Right lobe of liver (tissue), 4 donors: ENCODE measurements at regions not wholly inside any gene's neighbourhood (a gene's known extent, or its start where the extent isn't known, plus 50 kb on each side); places are given as distances from the start of the nearest gene placed in this dataset.

Experiments
- POLR2A ChIP-seq: fragments of 450-650 bp; IDR thresholded peaks from one replicate; pipeline ENCODE4 v1.6.1; 2017; ENCODE audit warnings: antibody characterized with exemption, mild to moderate bottlenecking
- TF ChIP-seq, protein P1 (sequence below), 4 donors: fragments of 200-600 bp in 3 of 4; fragments of 450-650 bp in 1 of 4; IDR thresholded peaks; one replicate each; pipeline versions ENCODE4 v1.5.1 to v1.8.0; 2016 to 2022; ENCODE audit warnings: antibody characterized with exemption in 4 of 4, mild to moderate bottlenecking in 2 of 4
- donor health status: DM: no; HTN: no; CAD: no.
- donor health status: DM: no; HTN: no; CAD: no.
- donor health status: DM: no; HTN: yes; CAD: no.

- no peak for TF ChIP-seq POLR2A
- TF ChIP-seq, protein P1, sequence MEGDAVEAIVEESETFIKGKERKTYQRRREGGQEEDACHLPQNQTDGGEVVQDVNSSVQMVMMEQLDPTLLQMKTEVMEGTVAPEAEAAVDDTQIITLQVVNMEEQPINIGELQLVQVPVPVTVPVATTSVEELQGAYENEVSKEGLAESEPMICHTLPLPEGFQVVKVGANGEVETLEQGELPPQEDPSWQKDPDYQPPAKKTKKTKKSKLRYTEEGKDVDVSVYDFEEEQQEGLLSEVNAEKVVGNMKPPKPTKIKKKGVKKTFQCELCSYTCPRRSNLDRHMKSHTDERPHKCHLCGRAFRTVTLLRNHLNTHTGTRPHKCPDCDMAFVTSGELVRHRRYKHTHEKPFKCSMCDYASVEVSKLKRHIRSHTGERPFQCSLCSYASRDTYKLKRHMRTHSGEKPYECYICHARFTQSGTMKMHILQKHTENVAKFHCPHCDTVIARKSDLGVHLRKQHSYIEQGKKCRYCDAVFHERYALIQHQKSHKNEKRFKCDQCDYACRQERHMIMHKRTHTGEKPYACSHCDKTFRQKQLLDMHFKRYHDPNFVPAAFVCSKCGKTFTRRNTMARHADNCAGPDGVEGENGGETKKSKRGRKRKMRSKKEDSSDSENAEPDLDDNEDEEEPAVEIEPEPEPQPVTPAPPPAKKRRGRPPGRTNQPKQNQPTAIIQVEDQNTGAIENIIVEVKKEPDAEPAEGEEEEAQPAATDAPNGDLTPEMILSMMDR (IDR thresholded peaks at IDR 0.05) = no peak
Observed at GRCh38 chr12:11568762-11569478, 80.6 kb upstream of the ETV6 start.
